Vagina (tissue), 2 donors: ENCODE measurements at regions not wholly inside any gene's neighbourhood (a gene's known extent, or its start where the extent isn't known, plus 50 kb on each side); places are given as distances from the start of the nearest gene placed in this dataset.

Experiments
- POLR2A ChIP-seq, 2 donors: fragments of 450-650 bp; IDR thresholded peaks; one replicate each; pipeline ENCODE4 v1.6.1; 2017; ENCODE audit warnings: antibody characterized with exemption in 2 of 2, mild to moderate bottlenecking in 2 of 2, moderate library complexity in 2 of 2
- POLR2AphosphoS5 ChIP-seq, 2 donors: sonication (generic); formaldehyde crosslinking; IDR thresholded peaks; one replicate each; pipeline ENCODE4 v1.9.0; 2017; ENCODE audit warnings: antibody characterized with exemption in 2 of 2, mild to moderate bottlenecking in 2 of 2, low read depth in 1 of 2; ENCODE audit not compliant: insufficient read depth in 1 of 2
- TF ChIP-seq, protein P1 (sequence below), 3 experiments: fragments of 450-650 bp in 2 of 3; fragments of 200-600 bp in 1 of 3; sonication (generic) in 1 of 3; IDR thresholded peaks; one replicate each; pipeline ENCODE4 v1.5.1; 2017 to 2019; ENCODE audit warnings: antibody characterized with exemption in 3 of 3, mild to moderate bottlenecking in 2 of 3, moderate library complexity in 2 of 3

DNA sequence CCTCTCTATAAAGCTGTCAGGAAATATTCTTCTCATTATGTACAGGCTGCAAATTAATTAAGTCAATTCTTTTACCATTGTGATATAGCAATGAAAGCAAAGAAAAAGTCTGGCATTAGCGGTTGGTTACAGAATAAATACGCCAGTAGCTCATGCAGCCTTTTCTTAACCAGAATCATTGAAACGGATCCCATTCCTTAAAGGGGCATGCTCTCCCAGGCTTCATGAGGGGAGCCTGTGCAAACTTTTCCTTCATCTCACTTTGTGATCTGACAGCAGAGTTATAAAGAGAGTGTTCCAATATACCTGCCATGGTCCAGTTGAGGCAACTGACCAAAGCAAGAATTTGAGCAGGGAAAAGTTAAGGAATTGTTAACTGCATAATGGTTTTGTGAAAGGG, 337.7 kb downstream of the EMP1 start:
- no peak for TF ChIP-seq POLR2A (IDR thresholded peaks at IDR 0.05)
- TF ChIP-seq, protein P1, sequence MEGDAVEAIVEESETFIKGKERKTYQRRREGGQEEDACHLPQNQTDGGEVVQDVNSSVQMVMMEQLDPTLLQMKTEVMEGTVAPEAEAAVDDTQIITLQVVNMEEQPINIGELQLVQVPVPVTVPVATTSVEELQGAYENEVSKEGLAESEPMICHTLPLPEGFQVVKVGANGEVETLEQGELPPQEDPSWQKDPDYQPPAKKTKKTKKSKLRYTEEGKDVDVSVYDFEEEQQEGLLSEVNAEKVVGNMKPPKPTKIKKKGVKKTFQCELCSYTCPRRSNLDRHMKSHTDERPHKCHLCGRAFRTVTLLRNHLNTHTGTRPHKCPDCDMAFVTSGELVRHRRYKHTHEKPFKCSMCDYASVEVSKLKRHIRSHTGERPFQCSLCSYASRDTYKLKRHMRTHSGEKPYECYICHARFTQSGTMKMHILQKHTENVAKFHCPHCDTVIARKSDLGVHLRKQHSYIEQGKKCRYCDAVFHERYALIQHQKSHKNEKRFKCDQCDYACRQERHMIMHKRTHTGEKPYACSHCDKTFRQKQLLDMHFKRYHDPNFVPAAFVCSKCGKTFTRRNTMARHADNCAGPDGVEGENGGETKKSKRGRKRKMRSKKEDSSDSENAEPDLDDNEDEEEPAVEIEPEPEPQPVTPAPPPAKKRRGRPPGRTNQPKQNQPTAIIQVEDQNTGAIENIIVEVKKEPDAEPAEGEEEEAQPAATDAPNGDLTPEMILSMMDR (IDR thresholded peaks at IDR 0.05): no peak
- TF ChIP-seq POLR2AphosphoS5 (IDR thresholded peaks at IDR 0.05; ENCODE audit: insufficient read depth in 1 of 2, low read depth in 1 of 2): no peak
